ENCODE measurements at regions not wholly inside any gene's neighbourhood (a gene's known extent, or its start where the extent isn't known, plus 50 kb on each side); places are given as distances from the start of the nearest gene placed in this dataset.

- BruUV-seq (replicated peaks): no TSS peak
- TF ChIP-seq REST (IDR thresholded peaks at IDR 0.05; ENCODE audit: insufficient read depth in 1 of 2, low read depth in 2 of 2, low read length in 1 of 2): no peak
- TF ChIP-seq, protein P1, sequence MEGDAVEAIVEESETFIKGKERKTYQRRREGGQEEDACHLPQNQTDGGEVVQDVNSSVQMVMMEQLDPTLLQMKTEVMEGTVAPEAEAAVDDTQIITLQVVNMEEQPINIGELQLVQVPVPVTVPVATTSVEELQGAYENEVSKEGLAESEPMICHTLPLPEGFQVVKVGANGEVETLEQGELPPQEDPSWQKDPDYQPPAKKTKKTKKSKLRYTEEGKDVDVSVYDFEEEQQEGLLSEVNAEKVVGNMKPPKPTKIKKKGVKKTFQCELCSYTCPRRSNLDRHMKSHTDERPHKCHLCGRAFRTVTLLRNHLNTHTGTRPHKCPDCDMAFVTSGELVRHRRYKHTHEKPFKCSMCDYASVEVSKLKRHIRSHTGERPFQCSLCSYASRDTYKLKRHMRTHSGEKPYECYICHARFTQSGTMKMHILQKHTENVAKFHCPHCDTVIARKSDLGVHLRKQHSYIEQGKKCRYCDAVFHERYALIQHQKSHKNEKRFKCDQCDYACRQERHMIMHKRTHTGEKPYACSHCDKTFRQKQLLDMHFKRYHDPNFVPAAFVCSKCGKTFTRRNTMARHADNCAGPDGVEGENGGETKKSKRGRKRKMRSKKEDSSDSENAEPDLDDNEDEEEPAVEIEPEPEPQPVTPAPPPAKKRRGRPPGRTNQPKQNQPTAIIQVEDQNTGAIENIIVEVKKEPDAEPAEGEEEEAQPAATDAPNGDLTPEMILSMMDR (IDR thresholded peaks at IDR 0.05): no peak
- no peak for TF ChIP-seq SIN3A (IDR thresholded peaks at IDR 0.05; ENCODE audit: borderline replicate concordance, insufficient read depth, low read depth, low read length)
- no peak for TF ChIP-seq POLR2AphosphoS5 (IDR thresholded peaks at IDR 0.05; ENCODE audit: low read depth, low read length)
- TF ChIP-seq TCF7L2 (IDR thresholded peaks at IDR 0.05; ENCODE audit: low read depth, low read length): no peak
- Histone ChIP-seq H3K36me3 (ENCODE audit: control insufficient read depth, insufficient read depth, low read length) (no peaks in the 10 kb centered on the region), H3K4me3 (ENCODE audit: low read depth in 2 of 2, low read length in 2 of 2) (no peak overlapping the region), H3K27me3 (ENCODE audit: control insufficient read depth, insufficient read depth, low read length) (no peaks in the 10 kb centered on the region), H3K4me1 (ENCODE audit: control insufficient read depth, insufficient read depth, low read length) (no peaks in the 10 kb centered on the region), H3K9me3 (ENCODE audit: control insufficient read depth, insufficient read depth, low read depth, low read length) (no peaks in the 10 kb centered on the region), H3K27ac (ENCODE audit: low read length) (no peak overlapping the region)
- POLR2A ChIA-PET: no interaction called here
- in situ Hi-C loops (cut with HindIII; ENCODE audit: low pct_unique_long_range_greater_than_20kb, low sequenced_read_pairs): no loop called here
- intact Hi-C loops (cut with micrococcal nuclease; ENCODE audit: unreplicated experiment): no loop called here
- CTCF ChIA-PET: no interaction called here
- DNase-seq (ENCODE audit: low read depth, low spot score) (no peak), ATAC-seq (no peak)
Observed at GRCh38 chr2:217125014-217125413, 265.1 kb upstream of the TNP1 start.

DNA sequence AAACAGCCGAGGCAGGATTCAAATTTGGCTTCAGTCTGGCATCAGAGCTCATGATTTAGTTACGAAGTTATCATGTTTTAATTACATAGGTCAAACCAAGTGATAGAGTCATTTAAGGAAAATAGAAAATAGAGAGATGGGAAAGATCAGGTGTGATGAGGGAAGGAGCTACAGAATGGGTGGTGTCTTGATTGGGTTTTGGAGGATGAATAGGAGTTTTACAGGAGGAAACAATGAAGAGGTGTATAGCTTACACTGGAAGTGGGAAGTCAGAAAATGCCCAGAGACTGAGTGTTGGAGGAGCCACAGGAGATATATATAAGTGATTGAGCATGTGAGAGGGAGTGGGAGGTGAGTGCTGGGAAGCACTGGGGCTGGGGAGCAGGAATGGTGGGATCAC, 264.2 kb upstream of the TNP1 start:
- no peak for ATAC-seq
- intact Hi-C loops (cut with micrococcal nuclease; ENCODE audit: unreplicated experiment) (no loop called here), in situ Hi-C loops (cut with HindIII; ENCODE audit: low pct_unique_long_range_greater_than_20kb, low sequenced_read_pairs) (no loop called here)
- Histone ChIP-seq H3K36me3 (ENCODE audit: control insufficient read depth, insufficient read depth, low read length) (no peaks in the 10 kb centered on the region), H3K9me3 (ENCODE audit: control insufficient read depth, insufficient read depth, low read depth, low read length) (no peaks in the 10 kb centered on the region), H3K4me3 (ENCODE audit: low read depth in 2 of 2, low read length in 2 of 2) (no peak overlapping the region), H3K4me1 (ENCODE audit: control insufficient read depth, insufficient read depth, low read length) (no peaks in the 10 kb centered on the region), H3K27ac (ENCODE audit: low read length) (no peak overlapping the region), H3K27me3 (ENCODE audit: control insufficient read depth, insufficient read depth, low read length) (no peaks in the 10 kb centered on the region)
- POLR2A ChIA-PET: interaction anchor here (0.7 kb wide), 1 partner anchor 429 kb away, joined by 8 read pairs; the partner anchor contains the start of gene IGFBP5
- CTCF ChIA-PET: no interaction called here
- DNase-seq (ENCODE audit: low read depth, low spot score): no peak
- no TSS peak for BruUV-seq (replicated peaks)
- TF ChIP-seq REST (IDR thresholded peaks at IDR 0.05; ENCODE audit: insufficient read depth in 1 of 2, low read depth in 2 of 2, low read length in 1 of 2) (no peak), TCF7L2 (IDR thresholded peaks at IDR 0.05; ENCODE audit: low read depth, low read length) (no peak), SIN3A (IDR thresholded peaks at IDR 0.05; ENCODE audit: borderline replicate concordance, insufficient read depth, low read depth, low read length) (no peak), POLR2AphosphoS5 (IDR thresholded peaks at IDR 0.05; ENCODE audit: low read depth, low read length) (no peak)
- TF ChIP-seq, protein P1 (IDR thresholded peaks at IDR 0.05): no peak

Data from Panc1 (cell line).